Stimulated activated naive CD8-positive, alpha-beta T cell treated with anti-CD3 and anti-CD28 coated beads, Interleukin-15, amount 100 ng/mL, for 72 hours (primary cell): ENCODE measurements at regions not wholly inside any gene's neighbourhood (a gene's known extent, or its start where the extent isn't known, plus 50 kb on each side); places are given as distances from the start of the nearest gene placed in this dataset.
"Not testable (repeated sequence)": the region's sequence is repeated elsewhere in the genome, so short reads cannot be mapped to it uniquely, and the experiment has no call there.

ENCODE experiments used
- ATAC-seq: fragments of 150-1000 bp; cut with Tn5 transposase; 2 replicates; pipeline ENCODE4 v1.10.0; 2021; ENCODE audit warnings: mild to moderate bottlenecking, moderate library complexity
- DNase-seq, 2 donors: peaks; one replicate each; pipeline ENCODE4 v3.0.0; 2021 to 2022
- H3K27ac Mint-ChIP-seq, 2 donors: one replicate each; pipeline ENCODE4 v1.8.0; 2022; ENCODE audit warnings: mild to moderate bottlenecking in 2 of 2, mixed read lengths in 2 of 2, moderate library complexity in 2 of 2
- H3K27me3 Mint-ChIP-seq: one replicate; pipeline ENCODE4 v1.8.0; 2022; ENCODE audit warnings: mixed read lengths
- H3K4me1 Mint-ChIP-seq: one replicate; pipeline ENCODE4 v1.8.0; 2022; ENCODE audit warnings: mild to moderate bottlenecking, mixed read lengths
- H3K4me3 Mint-ChIP-seq, 2 donors: one replicate each; pipeline ENCODE4 v1.8.0; 2022; ENCODE audit warnings: mild to moderate bottlenecking in 2 of 2, mixed read lengths in 2 of 2, moderate library complexity in 1 of 2
- H3K9me3 Mint-ChIP-seq, 2 donors: one replicate each; pipeline ENCODE4 v1.8.0; 2022; ENCODE audit warnings: mixed read lengths in 2 of 2

DNA sequence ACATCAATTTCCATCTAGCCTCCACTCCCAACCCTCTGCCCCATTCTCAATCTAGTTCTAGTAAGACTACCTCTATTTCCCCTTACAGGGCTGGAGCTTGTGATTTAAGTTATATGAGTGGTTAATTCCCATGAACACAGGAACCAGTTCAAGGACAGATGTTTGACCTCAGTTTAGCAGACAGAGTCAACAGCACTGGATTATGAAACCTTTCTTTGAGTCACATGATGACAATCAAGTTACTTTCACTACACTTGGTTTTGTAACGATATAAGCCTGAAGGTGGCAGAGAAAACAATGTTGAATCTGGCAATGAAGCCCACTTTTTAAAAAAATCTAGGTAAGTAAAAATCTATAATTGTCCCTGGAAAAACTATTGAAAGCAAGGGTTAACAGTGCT lies 1646.2 kb upstream of the FLRT2 start:
- H3K27ac Mint-ChIP-seq = no peak overlapping the region
- ATAC-seq (no peak), DNase-seq (no peak)
- peaks cover 12 to 26% of the 10 kb centered on the region in 2 donors for H3K9me3 Mint-ChIP-seq
- no peaks in the 10 kb centered on the region for H3K4me1 Mint-ChIP-seq
- H3K4me3 Mint-ChIP-seq = no peak overlapping the region
- H3K27me3 Mint-ChIP-seq = no peaks in the 10 kb centered on the region

DNA sequence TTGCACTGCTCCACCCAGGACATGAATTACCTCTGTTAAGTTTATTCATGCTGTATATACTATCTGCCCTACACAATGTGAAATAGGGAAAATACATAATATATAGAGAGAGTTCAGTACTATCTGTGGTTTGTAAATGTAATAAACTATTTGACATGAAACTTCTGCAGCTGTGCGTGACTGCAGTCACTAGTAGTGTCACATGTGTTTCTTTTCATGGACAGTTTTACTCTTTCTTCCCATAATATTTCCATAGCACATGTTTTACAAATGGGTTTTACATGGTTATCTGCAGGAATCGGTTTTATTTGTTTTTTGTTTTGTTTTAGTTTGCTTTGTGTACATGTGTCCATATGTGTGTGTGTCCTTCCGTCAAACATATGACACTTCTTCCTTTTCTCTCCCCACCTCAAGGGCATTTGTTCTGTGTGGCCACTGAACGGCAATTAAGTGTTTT lies 1644.1 kb upstream of the FLRT2 start:
- H3K4me1 Mint-ChIP-seq = no peaks in the 10 kb centered on the region
- no peak for ATAC-seq
- no peaks in the 10 kb centered on the region for H3K27me3 Mint-ChIP-seq
- H3K27ac Mint-ChIP-seq = no peak overlapping the region
- peaks cover 4 to 20% of the 10 kb centered on the region in 2 donors for H3K9me3 Mint-ChIP-seq
- DNase-seq = no peak
- no peak overlapping the region for H3K4me3 Mint-ChIP-seq

DNA sequence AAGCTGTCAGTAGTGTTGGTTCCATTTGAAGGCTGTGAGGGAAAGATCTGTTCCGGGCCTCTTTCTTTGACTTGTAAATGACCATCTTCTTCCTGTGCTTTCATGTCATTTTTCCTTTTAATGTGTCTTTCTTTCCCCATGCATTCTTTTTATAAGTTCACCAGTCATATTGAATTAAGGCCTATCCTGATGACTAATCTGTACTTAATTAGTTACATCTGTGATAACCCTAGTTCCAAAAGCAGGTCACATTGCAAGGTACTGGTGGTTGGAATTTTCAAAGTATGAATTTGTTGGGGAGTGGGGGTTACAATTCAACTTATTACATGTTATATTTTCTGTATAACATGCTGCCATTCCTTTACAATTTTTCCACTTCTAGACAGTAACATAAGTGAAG lies 1642.1 kb upstream of the FLRT2 start:
- ATAC-seq (no peak), DNase-seq (no peak)
- H3K27ac Mint-ChIP-seq = no peak overlapping the region
- H3K4me1 Mint-ChIP-seq = no peaks in the 10 kb centered on the region
- H3K9me3 Mint-ChIP-seq = peaks cover 0 to 14% of the 10 kb centered on the region in 2 donors
- no peaks in the 10 kb centered on the region for H3K27me3 Mint-ChIP-seq
- H3K4me3 Mint-ChIP-seq = no peak overlapping the region

DNA sequence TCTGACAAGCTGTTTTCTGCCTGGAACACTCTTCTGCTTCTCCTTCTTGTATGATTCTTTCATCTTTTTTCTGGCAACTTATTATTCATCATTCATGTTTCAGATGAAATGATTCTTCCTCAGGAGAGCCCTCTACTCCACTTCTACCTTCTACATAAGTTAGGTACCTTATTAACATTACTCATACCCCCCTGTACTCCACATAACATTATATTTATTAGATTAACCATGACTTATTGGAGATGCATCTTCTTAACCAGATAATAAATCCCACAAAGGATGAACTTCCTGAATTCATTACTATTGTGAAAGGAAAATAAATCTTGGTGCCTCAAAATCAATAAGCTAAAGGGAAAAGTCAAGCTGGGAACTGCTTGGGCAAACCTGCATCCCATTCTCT lies 1636.5 kb upstream of the FLRT2 start:
- Mint-ChIP-seq H3K27ac (no peak overlapping the region), H3K27me3 (no peaks in the 10 kb centered on the region), H3K4me1 (no peaks in the 10 kb centered on the region), H3K9me3 (peaks cover 0 to 7% of the 10 kb centered on the region in 2 donors), H3K4me3 (no peak overlapping the region)
- DNase-seq (no peak), ATAC-seq (no peak)

DNA sequence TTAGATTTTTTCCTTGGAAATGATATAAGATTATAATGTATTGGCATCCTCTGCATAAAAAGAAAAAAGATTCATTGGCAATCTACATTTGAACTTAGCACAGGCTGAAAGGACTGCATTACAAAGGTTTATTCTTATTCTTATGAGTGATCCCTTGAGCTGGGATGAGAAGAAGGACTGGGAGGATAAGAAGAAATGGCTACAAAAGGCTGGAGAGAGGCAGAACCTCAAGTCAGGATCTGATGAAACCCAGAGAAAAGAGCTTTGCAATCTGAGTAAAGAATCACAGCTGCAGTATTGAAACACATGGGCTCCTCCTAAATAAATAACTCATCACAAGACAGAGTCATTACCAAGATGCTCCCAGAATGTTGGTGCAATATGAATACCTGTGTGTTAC lies 1635.4 kb upstream of the FLRT2 start:
- Mint-ChIP-seq H3K27me3 (no peaks in the 10 kb centered on the region), H3K4me1 (no peaks in the 10 kb centered on the region), H3K9me3 (no peaks in the 10 kb centered on the region), H3K4me3 (no peak overlapping the region), H3K27ac (no peak overlapping the region)
- DNase-seq (no peak), ATAC-seq (no peak)

DNA sequence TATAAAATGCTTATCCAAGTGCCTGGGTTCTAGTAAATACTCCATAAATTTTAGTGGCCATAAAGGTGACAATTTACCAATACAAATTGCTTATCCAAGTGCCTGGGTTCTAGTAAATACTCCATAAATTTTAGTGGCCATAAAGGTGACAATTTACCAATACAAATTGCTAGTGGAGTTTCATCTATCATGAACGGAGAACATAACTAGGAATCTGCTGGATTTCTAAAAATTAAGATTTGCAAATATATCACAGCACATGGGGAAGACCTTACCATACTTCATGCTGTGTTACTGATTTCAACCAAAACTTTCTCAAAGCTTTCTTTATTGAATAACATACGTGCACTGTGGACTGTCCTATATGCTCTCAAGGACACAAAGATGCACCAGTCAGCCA lies 1631.4 kb upstream of the FLRT2 start:
- not testable (repeated sequence) for H3K27ac Mint-ChIP-seq, H3K4me3 Mint-ChIP-seq, H3K27me3 Mint-ChIP-seq, ATAC-seq, DNase-seq, H3K4me1 Mint-ChIP-seq, H3K9me3 Mint-ChIP-seq

DNA sequence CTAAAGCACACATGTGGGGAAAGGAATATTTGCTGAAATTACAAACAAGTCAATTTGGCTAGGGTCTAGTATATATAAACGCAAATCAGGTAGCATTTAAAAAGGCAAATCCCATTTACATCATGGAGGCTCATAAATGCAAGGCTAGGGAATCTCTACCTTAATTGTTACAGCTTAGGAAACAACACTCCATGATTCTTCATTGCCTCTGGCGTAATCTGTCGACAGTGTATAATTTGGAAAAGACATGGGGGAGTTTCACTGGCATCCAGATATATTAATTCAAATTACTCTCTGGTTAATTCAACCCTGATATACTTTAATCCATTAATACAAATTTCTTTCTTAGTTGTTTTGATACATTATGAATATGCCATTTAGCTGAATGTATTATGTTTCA lies 1630.2 kb upstream of the FLRT2 start:
- Mint-ChIP-seq H3K4me1 (no peaks in the 10 kb centered on the region), H3K9me3 (no peaks in the 10 kb centered on the region), H3K4me3 (no peak overlapping the region), H3K27me3 (no peaks in the 10 kb centered on the region), H3K27ac (no peak overlapping the region)
- no peak for ATAC-seq
- DNase-seq = no peak

DNA sequence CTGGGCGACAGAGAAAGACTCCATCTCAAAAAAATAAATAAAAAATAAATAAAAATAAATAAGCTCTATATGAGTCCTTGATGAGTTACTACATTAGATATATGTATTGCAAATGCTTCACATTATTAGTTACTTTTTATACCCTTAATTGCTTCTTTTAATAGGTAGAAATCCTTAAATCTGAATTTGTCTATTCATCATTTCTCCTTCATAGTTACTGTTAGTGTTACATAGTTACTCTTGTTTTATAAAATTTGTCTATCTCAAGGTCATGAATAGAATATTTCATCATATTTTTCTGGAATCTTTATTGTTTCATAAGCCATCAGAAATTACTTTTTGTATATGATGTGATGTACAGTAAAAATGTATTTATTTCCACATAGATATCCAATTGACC lies 1624.8 kb upstream of the FLRT2 start:
- no peaks in the 10 kb centered on the region for H3K4me1 Mint-ChIP-seq
- peaks cover under 1 to 7% of the 10 kb centered on the region in 2 donors for H3K9me3 Mint-ChIP-seq
- H3K27me3 Mint-ChIP-seq = no peaks in the 10 kb centered on the region
- ATAC-seq = no peak
- H3K27ac Mint-ChIP-seq = no peak overlapping the region
- no peak for DNase-seq
- no peak overlapping the region for H3K4me3 Mint-ChIP-seq

DNA sequence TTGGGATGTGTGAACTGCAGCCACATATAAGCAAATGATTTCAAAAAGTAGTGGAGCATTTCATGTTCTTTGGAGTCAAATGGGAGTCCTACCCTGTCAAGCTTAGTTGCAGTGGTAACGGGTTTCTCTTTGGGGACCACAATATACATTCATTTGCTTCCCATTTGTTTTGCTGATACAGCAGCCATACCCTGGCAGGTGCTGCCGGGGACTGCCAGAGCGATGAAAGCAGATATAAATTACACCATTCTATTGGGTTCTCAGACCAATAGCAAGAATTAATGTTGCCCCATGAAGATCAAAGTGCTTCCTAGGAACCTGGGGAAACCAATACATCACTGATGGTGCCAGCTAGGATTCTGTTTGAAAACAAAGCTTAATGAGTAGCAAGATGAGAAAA lies 1621.5 kb upstream of the FLRT2 start:
- DNase-seq (no peak), ATAC-seq (no peak)
- Mint-ChIP-seq H3K4me3 (no peak overlapping the region), H3K27ac (no peak overlapping the region), H3K4me1 (no peaks in the 10 kb centered on the region), H3K9me3 (peaks cover 8 to 23% of the 10 kb centered on the region in 2 donors), H3K27me3 (no peaks in the 10 kb centered on the region)

DNA sequence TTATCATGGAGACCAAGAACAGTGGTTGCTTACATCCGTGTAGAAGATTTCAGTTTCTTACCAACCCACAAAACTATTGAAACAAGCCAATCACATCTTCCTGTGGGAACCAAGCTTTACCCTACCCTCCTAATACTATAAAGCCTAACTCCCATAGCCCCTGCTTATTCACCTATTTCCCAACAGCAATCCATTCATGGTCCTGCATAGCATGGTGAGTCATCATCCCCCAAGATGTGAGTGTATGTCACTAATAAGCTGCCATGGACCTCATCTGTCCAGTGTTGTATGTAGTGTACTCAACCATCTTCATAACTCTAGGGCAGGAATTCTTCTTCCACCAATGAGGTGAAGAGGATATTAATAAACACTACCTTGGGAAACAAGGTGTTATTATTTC lies 1620.4 kb upstream of the FLRT2 start:
- DNase-seq (no peak), ATAC-seq (no peak)
- Mint-ChIP-seq H3K4me1 (no peaks in the 10 kb centered on the region), H3K4me3 (no peak overlapping the region), H3K9me3 (peaks cover 16 to 31% of the 10 kb centered on the region in 2 donors), H3K27me3 (no peaks in the 10 kb centered on the region), H3K27ac (no peak overlapping the region)

DNA sequence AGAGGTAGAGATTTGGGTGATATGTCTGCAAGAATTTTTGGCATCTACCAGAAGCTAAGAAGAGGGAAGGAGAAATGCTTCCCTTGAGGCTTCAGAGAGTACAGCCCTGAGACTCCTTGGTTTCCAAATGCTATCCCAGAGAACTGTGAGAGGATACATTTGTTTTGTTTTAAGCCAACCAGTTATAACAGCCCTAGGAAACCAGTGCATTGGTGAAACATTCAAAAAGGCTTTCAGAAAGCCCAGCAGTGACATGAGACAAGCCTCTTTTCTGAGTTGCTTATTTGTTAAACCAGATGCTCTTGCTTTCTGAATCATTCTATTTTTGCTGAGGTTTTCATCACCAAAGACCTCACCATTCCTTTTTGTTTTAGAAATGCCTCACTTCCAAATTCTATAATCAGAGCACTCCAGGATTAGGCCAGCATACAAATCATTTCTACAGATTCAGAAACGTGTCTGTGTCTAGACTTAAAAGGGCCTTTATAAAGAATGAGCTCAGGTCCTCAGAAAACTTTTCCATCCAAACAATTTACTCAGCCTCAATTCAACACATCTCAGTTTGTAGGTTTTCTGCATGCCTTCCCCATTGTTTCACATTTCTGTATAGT lies 1617.8 kb upstream of the FLRT2 start:
- Mint-ChIP-seq H3K27me3 (no peaks in the 10 kb centered on the region), H3K9me3 (peaks cover 27 to 42% of the 10 kb centered on the region in 2 donors)

DNA sequence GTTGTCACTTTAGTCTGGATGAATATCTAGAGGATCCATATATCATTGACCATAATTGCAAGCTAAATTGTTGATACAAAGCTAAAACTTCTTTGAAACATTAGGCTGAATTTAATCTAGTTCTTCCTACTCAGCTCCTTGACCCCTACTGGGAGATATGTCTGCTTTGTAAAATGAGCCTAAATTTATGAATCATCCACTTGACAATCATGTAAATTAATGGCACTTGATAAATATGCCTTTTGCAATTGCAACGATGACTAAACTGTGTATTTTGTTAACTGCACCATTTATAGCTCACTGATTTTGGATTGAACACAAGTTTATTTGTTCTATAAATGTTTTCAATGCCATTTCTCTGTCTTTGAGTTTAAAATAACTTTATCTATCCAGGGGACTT lies 1616.5 kb upstream of the FLRT2 start:
- H3K9me3 Mint-ChIP-seq = peaks cover 31 to 42% of the 10 kb centered on the region in 2 donors
- DNase-seq (no peak), ATAC-seq (no peak)
- no peak overlapping the region for H3K4me3 Mint-ChIP-seq
- no peaks in the 10 kb centered on the region for H3K4me1 Mint-ChIP-seq
- H3K27ac Mint-ChIP-seq = no peak overlapping the region
- no peaks in the 10 kb centered on the region for H3K27me3 Mint-ChIP-seq

More for the DNA sequence above, 1617.8 kb upstream of the FLRT2 start:
- H3K4me1 Mint-ChIP-seq = no peaks in the 10 kb centered on the region
- no peak overlapping the region for H3K4me3 Mint-ChIP-seq
- H3K27ac Mint-ChIP-seq = no peak overlapping the region
- no peak for DNase-seq
- no peak for ATAC-seq

DNA sequence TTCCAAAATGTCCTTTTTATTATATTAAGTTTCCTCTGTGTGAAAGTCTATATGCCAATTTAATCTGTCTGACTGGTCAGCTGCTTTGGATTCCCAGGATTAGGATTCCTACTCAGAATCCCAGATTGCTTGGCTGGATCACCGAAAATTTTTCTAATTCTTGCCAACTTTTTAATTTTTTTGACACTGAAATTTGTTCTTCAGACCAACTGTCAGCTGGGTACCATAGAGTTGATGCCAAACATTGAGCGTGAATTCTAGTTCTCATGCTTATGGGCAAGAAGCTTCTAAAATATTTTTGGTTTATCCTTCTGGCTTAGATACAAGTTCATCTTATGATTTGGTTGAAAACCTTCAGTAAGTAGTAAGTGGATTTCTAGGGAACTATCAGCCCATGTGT lies 1611.4 kb upstream of the FLRT2 start:
- Mint-ChIP-seq H3K4me3 (no peak overlapping the region), H3K9me3 (peaks cover 19 to 23% of the 10 kb centered on the region in 2 donors), H3K27ac (no peak overlapping the region), H3K27me3 (no peaks in the 10 kb centered on the region), H3K4me1 (no peaks in the 10 kb centered on the region)
- DNase-seq = no peak
- ATAC-seq = no peak

DNA sequence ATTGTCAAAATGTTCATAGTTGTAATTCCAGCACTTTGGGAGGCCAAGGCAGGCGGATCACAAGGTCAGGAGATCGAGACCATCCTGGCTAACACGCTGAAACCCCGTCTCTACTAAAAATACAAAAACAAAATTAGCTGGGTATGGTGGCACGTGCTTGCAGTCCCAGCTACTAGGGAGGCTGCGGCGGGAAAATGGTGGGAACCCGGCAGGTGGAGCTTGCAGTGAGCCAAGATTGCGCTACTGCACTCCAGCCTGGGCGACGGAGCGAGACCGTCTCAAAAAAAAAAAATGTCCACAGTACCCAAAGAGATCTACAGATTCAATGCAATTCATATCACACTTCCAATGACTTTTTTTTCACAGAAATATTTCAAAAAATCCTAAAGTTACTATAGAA lies 1610.3 kb upstream of the FLRT2 start:
- not testable (repeated sequence) for H3K4me3 Mint-ChIP-seq, ATAC-seq, H3K27me3 Mint-ChIP-seq, H3K27ac Mint-ChIP-seq, DNase-seq, H3K4me1 Mint-ChIP-seq
- peaks cover 11 to 16% of the 10 kb centered on the region in 2 donors for H3K9me3 Mint-ChIP-seq

DNA sequence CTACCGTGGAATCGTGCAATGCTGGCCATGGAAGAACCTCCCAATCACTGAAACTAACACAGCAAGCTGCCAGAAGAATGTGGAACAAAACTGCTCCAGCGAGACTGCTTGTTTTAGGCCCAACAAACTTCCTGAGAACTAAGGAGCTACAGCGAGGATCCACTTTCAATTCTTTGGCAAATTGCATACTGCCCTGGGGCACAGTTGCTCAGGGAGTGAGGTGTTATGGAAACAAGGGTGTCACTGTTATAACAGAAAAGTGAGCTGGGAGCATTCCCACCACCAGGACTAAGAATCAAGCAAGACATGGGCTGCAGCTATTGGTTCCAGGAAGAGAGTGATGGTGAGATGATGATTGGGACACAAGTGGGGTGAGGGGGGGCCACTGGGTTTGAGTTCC lies 1606.1 kb upstream of the FLRT2 start:
- DNase-seq = no peak

DNA sequence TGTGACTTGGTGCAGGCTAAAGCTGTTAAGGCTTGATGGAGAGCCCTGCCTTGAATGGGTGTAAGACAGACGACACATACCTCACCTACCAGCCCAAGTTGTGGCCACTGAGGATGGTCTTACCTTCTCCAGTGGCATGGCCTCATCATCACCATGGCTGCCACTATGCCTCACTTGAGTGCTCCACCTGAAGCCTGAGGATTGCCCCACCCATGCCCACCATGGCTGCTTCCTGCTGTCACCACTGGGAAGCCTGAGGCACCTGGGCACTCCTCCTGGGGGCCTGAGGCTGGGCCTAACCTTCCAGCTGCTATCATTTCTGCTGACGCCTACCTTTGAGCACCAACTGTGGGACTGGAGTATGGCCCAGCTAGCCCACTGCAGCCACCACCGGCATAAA lies 1605.7 kb upstream of the FLRT2 start:
- no peak for ATAC-seq

More for the DNA sequence above, 1606.1 kb upstream of the FLRT2 start:
- no peak for ATAC-seq
- no peak overlapping the region for H3K4me3 Mint-ChIP-seq
- peaks cover 11 to 12% of the 10 kb centered on the region in 2 donors for H3K9me3 Mint-ChIP-seq
- no peaks in the 10 kb centered on the region for H3K4me1 Mint-ChIP-seq
- H3K27me3 Mint-ChIP-seq = no peaks in the 10 kb centered on the region
- no peak overlapping the region for H3K27ac Mint-ChIP-seq

DNA sequence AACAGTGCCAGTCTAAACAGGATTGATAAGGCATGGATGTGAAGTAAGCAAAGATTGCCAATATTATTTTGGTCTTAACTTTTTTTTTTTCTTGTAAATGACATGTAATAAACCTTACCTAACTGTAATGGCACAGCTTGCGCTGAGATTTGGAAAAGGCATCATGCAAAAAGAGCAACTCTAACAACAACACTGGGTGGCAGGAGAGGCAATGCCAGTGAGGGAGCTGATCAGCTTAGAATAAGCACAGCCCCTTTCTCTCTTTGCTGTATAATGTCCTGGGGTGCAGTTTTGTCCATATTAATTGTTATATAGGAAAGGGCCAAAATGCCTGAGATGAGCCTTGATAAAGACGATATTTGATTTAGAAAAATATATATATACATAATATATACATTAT lies 1589.7 kb upstream of the FLRT2 start:
- H3K4me1 Mint-ChIP-seq = no peaks in the 10 kb centered on the region
- DNase-seq = no peak
- no peaks in the 10 kb centered on the region for H3K27me3 Mint-ChIP-seq
- H3K27ac Mint-ChIP-seq = no peak overlapping the region
- H3K9me3 Mint-ChIP-seq = peaks cover 27 to 40% of the 10 kb centered on the region in 2 donors
- ATAC-seq = no peak
- H3K4me3 Mint-ChIP-seq = no peak overlapping the region

More for the DNA sequence above, 1605.7 kb upstream of the FLRT2 start:
- Mint-ChIP-seq H3K4me3 (no peak overlapping the region), H3K4me1 (no peaks in the 10 kb centered on the region), H3K27ac (no peak overlapping the region), H3K27me3 (no peaks in the 10 kb centered on the region), H3K9me3 (peaks cover 11 to 14% of the 10 kb centered on the region in 2 donors)
- no peak for DNase-seq
